Forelimb muscle (tissue), 1 donor: ENCODE measurements at regions not wholly inside any gene's neighbourhood (a gene's known extent, or its start where the extent isn't known, plus 50 kb on each side); places are given as distances from the start of the nearest gene placed in this dataset.

Experiments used
- DNase-seq: peaks from one replicate; pipeline ENCODE4 v3.0.0-alpha.2; 2013; ENCODE audit warnings: low read depth

- DNase-seq, result no peak
Measured at GRCh38 chr11:133787379-133788141, 57.8 kb downstream of the SPATA19 start.

DNA sequence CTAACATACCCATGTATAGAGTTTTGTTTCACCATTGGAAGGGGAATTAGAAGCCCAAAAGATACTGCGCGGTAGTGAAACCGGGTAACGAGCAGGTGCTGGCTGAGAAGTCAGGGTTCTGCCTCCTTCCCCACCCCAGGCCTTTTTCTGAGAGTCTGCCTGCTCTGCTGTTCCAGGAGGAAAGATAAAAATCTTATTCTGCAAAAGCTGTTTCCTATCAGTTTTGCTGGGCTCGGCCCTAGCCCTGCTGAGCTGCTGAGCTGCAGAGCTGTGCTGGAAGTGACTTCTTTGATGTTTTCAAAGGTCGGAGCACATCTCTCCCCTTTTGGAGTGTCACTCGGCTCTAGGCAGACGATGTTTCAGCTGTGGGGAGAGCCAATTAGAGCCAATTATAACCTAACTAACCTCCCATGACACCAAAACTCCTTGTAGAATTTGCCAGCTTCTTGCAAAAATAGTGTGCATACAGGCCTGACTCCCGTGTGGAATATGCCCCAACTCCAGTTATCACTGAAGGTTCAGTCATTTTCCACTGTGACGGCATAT lies 59.4 kb downstream of the SPATA19 start:
- no peak for DNase-seq

DNA sequence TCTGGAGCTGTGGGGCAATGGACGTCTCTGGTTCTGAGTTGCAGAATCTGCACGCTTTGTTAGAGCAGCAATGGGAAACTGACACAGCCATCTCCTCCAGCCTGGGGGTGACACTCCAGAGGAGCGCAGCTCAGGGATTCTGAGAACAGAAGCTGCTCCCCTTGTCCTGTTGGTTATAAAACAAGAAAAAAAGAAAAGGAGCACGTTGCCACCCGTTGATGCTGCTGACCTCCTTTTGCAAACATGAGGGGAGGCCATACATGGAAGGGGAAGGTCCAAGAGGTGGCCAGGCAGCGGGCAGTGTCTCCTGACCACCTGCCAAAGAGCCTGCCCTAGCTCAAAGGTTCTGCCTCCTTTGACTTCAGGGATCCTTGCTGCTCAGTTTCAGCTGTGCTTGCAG lies 61.0 kb downstream of the SPATA19 start:
- DNase-seq, result no peak

DNA sequence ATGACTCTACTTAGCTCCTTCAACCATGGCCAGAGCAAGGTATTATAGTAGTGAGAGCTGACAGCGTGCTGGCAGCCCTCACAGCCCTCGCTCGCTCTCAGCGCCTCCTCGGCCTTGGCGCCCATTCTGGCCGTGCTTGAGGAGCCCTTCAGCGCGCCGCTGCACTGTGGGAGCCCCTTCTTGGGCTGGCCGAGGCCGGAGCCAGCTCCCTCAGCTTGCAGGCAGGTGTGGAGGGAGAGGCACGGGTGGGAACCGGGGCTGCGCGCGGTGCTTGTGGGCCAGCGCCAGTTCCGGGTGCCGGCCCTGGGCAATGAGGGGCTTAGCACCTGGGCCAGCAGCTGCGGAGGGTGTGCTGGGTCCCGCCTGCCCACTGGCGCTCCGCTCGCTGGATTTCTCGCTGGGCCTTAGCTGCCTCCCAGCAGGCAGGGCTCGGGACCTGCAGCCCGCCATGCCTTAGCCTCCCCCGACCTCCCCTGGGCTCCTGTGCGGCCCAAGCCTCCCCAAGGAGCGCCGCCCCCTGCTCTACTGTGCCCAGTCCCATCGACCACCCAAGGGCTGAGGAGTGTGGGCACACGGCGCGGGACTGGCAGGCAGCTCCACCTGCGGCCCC lies 63.1 kb downstream of the SPATA19 start:
- DNase-seq, result no peak

DNA sequence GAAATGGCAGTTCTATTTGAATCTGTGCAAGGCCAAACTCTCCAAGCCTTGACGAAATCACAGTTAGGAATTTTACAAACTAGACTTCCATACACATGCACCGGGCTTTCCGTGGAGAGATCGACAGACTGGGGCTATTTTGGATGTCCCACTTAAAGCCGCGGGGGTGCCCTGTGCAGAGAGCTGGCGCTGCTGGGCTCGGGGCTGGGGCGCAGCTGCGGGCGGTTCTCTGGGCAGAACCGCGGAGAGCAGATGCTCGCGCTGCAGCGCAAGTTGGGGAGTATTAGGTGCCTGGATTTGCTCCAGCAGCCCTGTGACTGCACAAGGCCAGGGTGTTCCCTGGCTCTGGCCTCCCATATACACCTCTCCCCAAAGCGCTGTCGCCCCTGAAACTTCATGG lies 67.2 kb downstream of the SPATA19 start:
- DNase-seq, result no peak

- DNase-seq, result no peak
Measured at GRCh38 chr11:133776671-133777367, 68.5 kb downstream of the SPATA19 start.

GRCh38 chr11:133762538-133762937 lies 82.8 kb downstream of the SPATA19 start:
- no peak for DNase-seq

DNA sequence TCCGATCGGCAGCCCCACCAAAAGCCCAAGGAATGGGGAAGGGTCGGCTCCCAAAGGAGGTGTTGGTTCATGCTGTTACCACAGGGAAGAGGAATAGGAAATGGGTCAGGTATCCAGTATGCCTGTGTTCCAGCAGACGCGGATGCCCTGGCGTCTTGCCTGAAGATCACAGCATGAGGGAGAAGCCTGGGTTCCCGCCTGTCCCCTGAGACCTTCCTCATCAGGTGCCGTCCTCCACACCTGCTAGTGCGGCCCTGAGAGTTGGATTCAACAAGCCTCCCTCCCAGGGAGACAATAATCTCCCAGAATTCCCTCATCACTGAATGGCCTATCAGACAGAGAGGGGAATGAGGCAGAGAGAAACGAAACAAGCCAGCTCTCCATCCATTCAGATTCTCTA lies 92.2 kb downstream of the SPATA19 start:
- DNase-seq, result no peak

- DNase-seq, result no peak
Measured at GRCh38 chr11:133749841-133750240, 95.5 kb downstream of the SPATA19 start.

DNA sequence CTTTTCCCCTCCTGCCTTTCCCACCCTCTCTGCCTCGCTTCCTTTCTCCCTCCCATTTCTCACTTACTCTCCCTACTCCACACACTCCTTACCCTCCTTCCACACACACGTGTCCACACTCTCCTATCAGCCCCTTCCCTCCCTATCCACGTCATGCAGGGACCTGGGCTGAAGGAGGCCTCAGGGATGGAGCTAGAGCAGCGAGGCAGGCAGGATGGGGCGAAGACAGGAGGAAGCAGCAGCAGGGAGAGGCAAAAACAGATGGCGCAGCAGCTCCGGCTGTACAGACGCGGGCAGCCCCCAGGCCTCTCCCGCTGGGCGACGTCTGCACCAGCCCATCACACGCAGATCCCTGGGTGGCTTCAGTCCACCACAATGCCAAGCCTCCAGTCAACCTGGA lies 97.9 kb downstream of the SPATA19 start:
- no peak for DNase-seq

GRCh38 chr11:133746663-133747306 lies 98.5 kb downstream of the SPATA19 start:
- no peak for DNase-seq

- DNase-seq, result no peak
Measured at GRCh38 chr11:133745791-133746190, 99.5 kb downstream of the SPATA19 start.

DNA sequence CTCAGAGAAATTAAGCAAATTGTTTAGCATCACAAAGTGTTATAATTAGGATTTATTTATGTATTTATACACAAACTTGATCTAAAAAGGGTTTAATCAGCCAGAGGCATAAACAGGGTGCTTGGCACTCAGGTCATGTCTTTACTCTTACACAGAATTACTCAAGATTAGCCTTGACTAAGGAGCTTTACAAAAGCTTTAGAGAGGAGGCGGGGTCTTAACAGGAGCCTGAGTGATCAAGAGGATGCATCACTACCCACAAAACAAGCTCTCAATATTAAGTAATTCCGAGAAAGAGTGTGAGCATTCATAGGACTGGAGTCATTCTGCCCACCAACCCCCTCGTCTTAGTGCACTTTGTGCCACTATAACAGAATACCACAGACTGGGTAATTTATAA lies 103.0 kb downstream of the SPATA19 start:
- DNase-seq, result no peak

GRCh38 chr11:133740963-133741362 lies 104.3 kb downstream of the SPATA19 start:
- DNase-seq, result no peak

DNA sequence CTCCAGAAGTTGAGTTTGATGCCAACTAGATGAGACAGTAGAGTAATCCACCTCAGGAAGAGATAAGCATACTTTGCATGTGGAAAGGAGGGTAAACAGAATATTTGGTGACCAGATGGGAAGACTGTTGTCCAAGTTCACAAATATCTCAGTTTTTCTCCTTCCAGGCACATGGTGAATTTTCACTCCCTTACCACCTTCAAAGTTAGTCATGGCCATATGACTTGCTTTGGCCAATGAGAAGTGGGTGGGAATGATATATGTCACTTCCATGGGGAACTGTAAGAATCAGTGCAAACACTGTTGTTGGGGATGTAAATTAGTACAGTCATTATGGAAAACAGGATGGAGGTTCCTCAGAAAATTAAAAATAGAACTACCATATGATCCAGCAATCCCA lies 105.8 kb downstream of the SPATA19 start:
- DNase-seq, result no peak

DNA sequence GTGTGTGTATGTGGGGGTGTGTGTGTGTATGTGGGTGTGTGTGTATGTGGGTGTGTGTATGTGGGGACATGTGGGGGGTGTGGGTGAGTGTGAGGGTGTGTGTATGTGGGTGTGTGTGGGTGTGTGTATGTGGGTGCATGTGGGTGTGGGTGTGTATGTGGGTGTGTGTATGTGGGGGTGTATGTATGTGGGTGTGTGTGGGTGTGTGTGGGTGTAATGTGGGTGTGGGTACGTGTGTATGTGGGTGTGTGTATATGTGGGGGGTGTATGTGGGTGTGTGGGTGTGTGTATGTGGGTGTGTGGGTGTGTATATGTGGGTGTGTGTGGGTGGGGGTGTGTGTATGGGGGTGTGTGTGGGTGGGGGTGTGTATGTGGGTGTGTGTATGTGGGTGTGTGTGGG lies 106.7 kb downstream of the SPATA19 start:
- DNase-seq, result no peak

DNA sequence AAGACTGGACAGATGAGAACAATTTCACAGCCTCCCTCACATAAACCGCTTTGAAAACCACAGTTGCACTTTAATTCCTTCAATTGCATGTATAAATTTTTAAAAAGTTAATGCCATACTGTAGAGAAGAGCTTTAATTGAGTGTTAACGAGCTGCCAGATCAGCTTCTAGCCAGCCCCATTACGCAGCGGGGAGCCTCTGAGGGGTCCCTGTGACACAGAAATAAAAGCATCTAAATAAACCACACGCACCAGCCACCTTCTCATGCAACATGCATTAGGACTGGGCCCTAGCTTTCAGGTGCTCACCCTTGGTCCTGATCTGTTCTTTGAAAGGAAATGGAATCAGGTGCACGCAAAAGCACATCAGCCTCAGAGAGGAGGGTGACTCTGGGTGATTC lies 111.7 kb downstream of the SPATA19 start:
- DNase-seq, result no peak

DNA sequence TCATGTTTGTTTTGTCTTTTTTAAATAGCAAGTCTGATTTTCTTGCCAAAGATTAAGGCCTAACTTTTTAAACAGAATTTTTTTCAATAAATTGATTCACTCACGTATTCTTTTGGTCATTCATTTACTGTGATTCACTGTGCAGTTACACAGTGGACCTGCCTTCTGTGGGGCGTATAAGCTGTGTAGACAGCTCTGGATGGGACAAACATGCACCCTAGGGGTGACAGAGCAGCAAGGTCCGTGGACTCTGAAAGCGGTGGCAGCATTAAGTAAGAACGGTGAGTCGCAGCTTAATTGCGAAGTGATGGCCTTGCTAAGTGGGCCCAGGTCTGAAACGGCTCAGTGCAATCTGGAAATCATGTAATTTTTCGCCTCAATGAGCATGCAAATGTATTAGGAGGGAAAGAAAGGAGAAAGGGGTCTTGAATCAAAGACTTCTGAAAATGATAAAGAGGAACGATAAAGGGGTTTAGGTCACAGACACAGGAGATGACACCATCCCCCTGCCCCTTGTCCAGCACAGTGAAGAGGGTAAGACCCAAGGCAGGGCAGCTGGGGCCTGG lies 113.1 kb downstream of the SPATA19 start:
- no peak for DNase-seq

GRCh38 chr11:133727774-133728173 lies 117.5 kb downstream of the SPATA19 start:
- DNase-seq, result no peak

GRCh38 chr11:133726542-133726941 lies 118.8 kb downstream of the SPATA19 start:
- DNase-seq, result no peak

- DNase-seq, result no peak
Measured at GRCh38 chr11:133724116-133724515, 121.2 kb downstream of the SPATA19 start.

DNA sequence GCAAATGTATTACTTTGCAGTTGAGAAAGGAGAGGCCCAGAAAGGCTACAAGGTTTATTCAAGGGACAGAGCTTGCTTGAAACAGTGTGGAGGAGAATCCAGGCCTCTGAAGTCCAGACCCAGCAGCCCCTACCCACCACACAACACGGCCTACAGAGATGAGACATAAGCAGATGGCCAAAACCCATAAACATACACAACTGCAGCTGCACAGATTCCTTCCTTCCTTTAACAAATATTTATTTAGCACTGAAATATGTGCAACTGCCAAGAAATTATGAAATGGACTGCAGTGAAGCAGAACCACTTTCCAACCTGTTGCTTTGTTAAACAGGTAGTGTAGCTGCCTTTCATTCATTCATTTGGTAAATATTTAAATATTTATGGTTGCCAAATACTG lies 122.3 kb downstream of the SPATA19 start:
- DNase-seq, result no peak
